ENCODE measurements at regions not wholly inside any gene's neighbourhood (a gene's known extent, or its start where the extent isn't known, plus 50 kb on each side); places are given as distances from the start of the nearest gene placed in this dataset.

DNA sequence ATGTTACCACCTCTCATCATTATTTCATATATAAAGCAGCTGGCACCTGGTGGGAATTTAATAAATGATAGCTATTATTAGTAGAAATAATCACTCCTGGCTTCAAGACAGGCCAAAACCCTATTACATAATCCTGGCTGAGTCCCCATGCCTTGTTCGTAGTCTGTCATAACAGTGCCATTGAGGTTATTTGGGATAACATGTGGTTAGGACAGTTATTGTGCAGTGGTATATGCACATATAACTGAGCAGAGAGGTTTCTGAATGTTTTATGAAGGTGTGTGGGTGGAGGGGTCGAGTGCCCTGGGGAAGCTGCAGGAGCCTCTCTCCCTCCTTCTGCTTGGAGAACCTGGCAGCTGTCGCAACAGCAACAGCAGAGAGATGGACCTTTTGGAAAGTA, 162.4 kb upstream of the NABP1 start:
- DNase-seq = no peak

DNA sequence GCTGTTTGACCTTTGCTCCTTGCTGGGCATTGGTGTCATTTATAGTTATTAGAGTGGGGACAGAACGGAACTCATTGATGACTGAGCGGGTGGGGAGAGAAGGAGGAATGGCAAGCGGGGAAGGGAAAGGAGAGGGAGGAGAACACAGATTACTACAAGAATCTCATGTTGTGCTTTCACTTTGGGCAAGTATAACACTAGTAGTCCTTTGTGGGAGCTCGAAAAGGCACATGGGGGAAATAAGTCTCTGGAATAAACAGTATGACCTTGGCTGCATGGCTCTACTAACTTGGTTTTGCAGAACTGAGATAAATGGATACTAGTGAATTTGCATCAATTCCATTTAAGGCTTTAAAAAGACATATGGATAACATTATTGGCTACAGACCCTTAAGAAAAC, 161.7 kb upstream of the NABP1 start:
- DNase-seq = no peak

DNA sequence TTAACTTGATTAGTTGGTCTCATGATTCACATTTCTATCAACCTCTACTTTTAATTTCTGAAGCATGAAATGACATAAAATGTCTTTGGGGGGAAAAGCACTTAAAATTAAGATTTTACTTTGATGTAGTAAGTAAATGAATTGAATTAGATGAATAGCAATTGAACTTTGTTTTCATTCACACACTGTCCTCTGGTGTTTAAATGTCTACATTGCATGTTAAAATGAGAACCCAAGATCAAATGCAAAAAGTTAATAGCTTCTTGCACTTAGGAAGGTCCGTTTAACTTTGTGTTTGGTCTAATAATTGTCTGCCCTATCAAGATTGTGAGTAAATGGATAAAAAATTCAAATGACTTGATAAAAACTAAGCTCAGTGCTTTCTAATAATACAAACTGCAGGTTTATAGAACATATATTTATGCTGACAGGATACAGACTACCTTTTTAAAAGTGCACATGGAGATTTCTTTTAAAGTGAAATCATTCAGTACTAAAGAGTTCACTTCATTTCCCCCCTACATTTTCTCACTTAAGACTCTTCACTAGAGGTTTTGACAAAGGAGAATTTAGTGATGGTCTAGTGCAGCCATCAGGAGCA, 156.2 kb upstream of the NABP1 start:
- DNase-seq = peak; percentile 56

DNA sequence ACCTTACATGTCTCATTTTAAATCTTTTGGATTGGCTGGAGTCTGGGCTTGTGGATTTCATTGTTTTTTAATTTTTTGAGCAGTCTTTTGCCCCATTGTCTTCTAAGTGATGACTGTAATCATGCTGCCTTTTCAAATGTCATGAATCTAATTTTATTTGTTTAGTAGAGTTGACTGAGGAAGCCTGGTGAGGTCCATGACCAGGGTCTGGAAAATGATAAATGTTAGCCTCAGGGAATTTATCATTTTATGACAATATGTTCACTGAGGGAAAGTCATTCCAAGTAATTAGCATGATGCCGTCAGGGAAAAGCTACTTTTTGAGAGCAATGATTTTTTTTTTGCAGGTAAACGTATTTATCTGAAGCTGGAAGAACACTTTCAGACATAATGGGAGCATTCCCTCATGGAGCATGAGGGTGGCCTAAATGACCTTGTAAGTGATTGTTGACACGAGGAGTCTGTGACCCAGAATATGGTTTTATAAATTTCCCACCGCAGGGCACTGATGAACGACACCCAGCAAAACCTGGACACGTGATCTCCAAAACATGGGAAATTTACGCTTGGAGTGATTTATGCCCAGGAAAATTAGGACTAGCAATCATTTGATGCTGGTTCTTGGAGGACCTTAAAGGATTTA, 155.3 kb upstream of the NABP1 start:
- DNase-seq = no peak

DNA sequence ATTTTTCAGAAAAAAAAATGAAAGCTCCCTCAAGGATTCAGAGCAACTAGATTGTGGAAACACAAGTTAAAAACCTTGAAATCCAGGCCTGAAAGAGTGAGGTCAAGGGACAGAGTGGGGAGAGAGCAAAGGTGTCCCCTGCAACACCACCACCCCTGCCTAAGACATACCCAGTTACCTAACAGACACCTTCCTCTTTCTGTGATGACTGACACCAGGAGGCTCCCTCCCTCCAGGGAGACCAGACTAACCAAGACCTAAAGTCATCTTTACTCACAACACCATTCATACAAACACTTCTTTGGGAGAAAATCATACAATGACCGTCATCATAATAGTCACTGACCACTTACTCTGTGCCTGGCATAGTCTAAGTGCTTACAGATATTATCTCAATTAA, 151.8 kb upstream of the NABP1 start:
- DNase-seq = no peak

DNA sequence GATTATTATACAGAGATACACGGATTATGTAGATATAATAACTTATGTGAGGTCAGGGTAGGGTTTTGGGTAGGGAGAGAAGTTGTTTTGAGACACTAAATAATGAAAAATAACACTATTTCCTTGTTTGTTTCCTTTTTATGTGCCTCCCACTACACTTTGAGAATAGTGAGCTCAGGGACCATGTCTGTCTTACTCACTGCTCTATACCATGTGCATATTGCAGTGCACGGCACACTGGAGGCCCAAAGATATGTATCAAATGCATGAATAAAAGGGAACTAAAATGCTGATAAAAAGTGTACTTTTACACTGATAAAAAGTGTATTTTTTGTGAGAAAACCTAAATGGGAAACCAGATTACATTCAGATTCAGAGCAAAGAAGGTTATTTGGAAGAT, 151.4 kb upstream of the NABP1 start:
- DNase-seq = no peak

DNA sequence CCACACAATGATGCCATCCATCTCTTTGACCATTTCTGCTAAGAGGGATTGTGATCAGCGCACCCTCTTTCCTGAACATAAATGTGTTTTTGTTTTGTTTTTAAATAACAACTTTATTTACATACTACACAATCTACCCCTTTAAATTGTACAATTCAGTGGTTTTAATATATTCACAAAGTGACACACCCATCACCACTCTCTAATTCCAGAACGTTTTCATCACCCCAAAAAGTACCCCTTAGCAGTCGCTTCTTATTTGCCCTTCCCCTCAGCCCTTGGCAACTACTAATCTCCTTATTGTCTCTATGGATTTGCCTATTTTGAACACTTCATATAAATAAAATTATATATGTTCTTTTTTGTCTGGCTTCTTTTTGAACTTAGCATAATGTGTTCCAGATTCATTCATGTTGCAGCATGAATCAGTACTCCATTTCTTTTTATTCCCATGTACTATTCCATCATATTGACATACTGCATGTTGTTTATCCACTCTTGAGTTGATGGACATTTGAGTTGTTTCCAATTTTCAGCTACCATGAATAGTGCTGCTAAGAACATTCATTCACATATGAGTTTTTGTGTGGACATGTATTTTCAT, 150.9 kb upstream of the NABP1 start:
- DNase-seq = no peak

DNA sequence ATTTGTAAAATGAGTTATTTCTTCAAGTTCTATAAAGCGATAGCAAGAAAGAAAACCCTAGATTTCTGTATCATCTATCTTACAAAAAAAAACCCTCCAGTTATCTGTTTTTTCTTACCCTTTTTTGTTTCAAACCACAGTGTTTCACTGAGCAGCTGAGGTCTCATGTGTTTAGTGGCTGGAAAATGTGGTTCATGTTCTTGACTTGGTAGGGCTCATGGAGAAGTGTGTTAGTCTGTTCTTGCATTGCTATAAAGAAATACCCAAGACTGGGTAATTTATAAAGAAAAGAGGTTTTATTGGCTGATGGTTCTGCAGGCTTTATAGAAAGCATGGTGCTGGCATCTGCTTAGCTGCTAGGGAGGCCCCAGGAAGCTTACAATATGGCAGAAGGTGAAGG, 147.3 kb upstream of the NABP1 start:
- DNase-seq = no peak

DNA sequence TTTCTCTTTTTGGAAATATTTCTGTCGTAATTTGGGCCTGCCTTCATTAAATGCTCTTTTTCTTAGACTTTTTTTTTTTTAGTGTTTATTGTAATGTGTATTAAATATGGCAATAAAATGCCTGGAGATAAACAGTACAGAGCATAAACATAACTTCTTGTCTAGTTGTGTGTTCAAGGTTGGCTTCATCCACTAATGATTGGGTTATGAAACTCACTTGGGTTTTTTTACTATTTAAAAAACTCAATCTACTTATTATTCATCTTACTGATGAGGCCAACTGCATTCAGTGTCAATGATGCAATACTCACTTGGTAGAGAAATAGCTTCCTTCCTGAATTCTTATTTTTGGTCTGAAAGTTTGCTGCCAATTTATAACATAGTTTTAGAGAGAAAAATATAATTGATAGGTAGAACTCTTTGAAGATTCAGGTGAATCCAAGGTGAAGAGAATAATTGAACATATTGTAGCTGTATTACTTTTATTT, 144.2 kb upstream of the NABP1 start:
- no peak for DNase-seq

DNA sequence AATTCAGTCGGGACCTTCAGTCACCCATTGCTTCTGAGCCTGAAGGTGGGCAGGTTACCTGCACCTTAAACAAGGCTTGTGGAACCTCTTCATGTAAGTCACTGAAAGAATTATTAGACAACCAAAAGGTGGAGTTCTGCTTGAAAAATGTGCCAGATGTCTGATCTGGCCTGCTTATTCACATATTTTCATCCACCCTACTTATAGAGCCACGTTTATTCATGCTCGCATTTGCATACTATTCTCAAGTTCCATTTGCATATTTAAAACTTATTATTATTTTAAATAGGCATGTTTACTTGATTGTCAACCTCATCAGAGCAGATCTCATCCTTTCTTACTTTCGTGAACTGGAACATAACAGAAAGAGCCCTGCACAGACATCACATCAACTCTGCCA, 140.0 kb upstream of the NABP1 start:
- no peak for DNase-seq

DNA sequence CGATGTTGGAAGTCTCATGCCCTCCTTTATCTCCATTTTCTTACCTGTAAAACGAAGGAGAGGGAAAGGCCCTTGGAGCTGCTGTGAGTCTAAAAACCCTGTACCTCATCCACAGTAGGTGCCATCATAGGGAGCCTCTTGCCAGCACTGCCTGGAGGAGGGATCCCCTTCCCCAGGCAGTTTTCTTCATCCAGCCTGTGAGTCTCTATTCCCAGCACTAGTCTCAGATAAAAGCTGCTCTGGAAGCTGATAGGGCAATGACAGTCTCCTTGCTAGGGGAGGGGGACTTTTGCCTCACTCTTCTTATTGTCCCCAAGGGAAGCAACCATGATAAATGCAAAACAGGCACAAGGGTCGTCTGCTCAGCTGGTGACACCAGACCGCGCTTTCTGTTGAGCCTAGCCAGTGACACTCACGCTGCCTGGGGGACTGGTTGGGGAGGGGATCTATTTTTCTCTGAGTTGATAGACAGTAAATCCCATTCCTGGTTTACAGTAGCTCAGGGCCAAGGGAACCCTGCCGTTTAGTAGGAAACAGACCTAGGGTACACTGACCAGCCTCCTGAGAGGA, 139.5 kb upstream of the NABP1 start:
- no peak for DNase-seq

DNA sequence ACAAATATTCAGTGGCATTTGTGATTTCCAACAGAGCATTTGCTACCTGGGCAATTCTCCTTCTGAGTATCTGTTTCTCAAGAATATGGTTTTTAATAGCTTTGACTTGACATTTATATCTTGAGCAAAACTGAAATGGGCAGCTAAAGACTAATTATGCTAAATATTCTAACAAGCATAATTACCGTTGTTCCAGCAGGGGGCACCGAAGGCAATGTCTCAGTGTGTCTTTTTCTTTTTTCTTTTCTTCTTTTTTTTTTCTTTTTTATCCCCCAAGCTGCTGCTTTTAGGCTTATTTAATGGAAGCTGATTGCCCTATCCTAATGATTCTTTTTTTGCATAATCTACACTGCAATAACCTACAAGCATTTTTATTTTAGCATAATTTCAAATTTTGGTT, 138.9 kb upstream of the NABP1 start:
- DNase-seq = peak; percentile 67

DNA sequence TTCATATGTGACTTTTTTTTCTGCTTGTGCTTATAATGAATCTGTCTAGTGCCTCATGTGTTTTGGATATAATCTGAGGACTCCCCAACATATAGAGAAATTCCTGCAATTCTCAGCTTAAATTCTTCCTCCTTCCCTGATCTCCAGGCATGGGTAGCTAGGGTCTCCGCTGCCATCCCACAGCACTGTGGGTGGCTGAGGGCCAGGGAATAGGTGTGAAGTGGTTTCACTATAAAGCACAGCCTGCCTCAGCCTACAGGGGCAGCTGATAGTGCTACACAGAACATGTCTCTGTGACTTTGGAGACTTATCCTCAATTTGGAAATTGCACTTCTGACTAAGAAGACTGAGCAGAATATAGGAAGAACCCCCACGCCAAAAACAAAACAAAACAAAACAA, 137.3 kb upstream of the NABP1 start:
- DNase-seq = no peak

DNA sequence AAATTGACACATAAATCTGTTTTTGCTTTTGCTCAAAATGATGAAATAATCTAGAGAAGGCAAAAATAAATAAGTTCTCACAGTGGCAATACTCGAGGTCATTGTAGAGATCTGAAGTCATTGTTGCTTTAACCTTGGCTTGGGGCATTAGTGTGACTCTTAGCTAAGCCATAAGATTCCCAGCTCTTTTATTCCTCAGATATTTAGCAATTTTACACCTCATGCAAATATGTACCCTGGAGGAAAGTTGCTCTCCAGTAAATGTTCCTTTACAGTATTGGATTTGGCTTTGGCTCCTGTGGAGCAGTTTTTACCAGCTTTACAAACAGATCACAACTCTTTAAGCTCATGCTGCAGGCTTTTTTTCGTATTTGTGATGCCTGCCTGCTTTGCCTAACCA, 134.2 kb upstream of the NABP1 start:
- DNase-seq = no peak

DNA sequence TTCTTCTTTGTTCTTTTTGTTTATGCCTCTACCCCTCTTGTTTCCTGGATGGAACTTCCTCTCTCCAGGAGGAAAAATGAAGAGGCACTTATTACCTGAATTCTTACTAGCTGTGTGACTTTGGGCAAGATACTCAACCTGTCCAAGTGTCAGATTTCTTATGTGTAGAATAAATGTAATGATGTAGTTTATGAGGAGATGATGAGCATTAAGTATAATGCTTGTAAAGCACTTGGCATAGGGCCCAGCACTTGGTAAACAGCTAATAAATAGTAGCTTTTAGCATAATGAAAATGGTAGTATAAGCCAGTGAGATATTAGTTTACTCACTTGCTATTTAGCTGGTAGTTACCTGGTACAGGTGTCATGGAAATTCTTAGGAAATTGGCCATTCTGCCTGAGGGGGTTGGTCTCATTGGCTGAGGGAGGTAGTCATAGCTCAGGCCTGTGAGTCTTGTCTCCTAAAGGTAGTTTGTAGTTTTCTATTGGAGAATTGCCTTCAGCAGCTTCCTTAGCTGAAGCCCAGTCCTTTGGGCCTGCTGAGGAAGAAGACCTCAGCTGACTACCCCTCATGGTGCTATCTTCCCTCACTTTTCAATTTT, 133.4 kb upstream of the NABP1 start:
- DNase-seq = no peak

DNA sequence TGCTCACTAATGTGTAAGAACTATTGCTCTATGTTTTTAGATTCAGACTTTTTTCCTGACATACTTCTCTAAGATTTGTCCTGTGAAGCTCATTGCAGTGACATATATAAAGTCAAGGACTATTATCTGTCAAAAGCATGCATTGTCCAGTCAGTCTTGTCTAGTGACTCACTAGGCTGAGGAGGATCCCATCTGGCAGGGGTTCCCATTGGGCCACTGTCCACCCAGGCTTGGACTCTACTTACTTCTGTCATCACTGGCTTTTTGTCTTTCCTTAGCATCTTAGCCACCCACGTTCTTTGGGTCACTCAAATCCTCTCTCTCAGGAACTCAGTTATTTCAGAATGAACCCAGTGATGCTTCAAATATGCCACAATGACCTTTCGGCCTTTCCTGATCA, 132.6 kb upstream of the NABP1 start:
- DNase-seq = no peak

DNA sequence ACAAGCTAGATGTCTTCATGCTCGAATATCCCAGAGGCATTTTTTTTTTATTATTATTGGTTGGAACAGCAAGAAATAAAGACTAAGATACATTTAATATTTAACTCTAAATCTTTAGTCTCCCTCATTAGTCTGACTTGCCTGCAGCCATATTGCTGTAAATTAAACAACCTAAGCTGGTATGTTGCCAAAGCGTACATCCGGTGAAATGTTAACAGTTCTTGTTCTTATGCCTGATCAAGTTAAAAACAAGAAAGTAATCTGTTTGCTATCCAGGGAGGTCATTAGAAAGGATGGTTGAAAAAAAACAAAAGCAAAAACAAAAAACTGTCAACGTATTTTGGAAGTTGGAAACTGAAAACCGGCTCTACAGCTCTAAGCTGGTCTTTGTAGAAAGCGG, 125.9 kb upstream of the NABP1 start:
- DNase-seq = no peak

DNA sequence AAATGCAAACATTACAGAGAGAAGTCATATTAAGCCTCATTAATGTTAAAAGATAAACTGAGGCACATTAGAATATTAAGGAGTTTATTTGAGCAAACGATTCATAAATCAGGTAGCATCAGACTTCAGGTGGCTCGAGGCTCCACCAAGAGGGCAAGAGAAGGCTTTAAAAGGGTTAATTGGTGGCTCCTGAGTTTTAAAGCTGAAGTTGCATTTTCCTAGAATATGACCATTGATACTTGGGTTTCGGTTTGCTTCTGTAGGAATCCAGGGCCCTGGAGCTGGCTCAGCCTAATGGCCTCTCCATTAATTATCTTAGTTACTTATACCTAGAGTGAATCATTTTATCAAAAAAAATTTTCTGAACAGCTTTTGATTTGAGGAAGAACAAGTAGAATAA, 123.7 kb upstream of the NABP1 start:
- DNase-seq = no peak

DNA sequence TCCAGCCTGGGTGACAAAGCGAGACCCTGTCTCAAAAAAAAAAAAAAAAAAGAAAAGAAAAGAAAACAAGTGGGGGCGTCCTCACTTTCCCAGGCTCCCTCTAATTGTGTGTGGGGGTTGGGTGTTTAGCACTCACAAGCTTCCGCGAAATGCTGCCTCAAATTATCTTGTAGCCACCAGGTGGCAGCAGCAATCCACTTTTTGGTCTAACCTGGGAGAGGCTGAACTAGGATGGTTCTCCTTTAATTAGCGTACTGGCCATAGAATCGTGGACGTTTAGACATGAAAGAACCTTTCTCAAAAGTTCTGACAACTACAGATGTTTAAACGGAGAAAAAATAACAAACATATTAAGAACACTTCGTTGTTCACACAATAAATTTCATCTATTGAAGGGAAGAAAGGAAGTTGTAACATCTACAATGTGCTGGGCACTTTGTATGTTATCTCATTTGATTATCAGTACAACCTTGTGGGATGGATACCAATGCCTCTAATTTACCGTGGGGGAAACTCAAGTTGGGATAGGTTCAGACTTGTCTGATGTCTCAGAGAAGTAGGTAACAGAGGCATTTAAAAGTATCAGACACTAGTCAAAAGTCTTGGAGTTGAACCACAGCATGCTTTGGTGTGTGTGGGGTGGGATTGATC, 122.7 kb upstream of the NABP1 start:
- peak; percentile 85 for DNase-seq

DNA sequence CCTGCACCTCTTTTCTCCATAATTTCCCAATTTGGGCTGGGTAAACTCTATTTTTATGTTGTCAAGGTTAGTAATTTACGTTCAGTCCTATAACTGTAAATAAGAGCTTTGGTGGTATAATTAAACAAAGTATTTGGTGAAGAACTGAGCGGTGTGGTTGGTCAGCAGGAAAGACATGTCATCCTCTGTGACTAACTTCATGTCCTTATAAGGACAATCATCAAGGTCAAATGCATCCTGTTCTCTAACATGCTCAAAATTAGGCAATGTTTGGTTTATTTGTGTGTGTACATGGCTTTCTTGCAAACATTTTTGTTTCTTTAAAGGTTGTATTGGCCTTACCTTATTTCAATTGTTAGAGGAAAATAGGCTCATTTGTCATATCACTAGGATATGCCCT, 121.5 kb upstream of the NABP1 start:
- no peak for DNase-seq

DNA sequence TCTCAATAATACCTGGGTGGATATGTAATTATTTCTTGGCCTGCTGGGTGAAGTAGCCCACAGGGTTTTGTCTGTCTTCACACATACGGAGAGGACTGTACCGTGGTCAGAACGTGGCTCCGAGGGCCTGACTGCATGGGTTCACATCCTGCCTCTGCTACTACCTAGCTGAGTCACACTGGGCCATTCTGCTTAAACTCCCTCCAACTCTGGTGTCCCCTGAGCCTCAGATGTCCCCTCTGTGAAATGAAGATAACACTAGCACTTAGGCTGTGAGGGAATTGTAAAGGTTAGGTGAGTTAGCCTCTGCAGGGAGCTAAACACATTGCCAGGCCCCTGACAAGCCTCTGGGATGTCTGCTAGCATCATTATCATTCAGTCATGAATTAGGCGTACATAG, 120.1 kb upstream of the NABP1 start:
- no peak for DNase-seq

DNA sequence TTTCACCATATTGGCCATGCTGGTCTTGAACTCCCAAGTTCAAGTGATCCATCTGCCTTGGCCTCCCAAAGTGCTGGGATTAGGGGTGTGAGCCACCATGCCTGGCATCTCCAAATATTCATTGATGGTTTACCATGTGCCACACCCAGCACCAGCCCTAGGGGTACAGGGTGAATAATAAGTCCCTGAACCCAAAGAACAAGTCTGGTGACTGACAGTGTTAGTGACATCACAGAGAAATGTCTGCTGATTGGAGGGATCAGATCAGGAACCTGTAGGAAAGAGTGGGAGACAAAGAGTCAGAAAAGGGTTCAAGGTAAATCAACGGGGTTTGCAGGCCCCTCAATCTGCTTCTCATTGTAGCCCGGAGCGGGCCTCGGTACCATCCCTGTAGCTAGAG, 118.4 kb upstream of the NABP1 start:
- no peak for DNase-seq

DNA sequence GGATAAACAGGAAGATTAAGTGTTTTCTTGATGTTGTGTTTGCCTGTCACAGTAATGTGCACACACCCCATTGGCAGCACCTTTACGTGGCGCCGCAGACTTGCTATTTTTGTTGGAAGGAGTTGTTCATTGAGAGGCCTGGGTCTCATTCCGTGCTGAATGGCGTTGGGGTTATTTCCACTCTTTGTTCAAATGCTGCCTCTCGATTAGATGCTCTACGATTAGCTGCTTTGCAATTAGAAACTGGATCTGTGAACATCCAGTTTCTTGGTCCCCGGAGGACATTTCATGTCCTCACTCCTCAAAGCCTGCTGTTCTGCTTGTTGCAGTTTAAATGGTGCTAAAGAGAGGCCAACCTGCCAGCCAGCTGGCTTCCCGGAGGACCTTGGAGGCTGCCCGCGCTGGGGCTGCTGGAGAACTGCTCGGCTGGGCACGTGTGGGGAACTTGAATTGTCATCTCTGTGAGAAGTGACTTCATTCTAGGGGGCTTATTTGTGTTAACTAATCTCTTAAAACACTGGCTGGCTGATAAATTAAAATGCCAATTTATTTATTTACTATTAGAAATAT, 117.4 kb upstream of the NABP1 start:
- no peak for DNase-seq
